ENCODE measurements at regions not wholly inside any gene's neighbourhood (a gene's known extent, or its start where the extent isn't known, plus 50 kb on each side); places are given as distances from the start of the nearest gene placed in this dataset.

- CTCF ChIA-PET, result no interaction called here
- Mint-ChIP-seq H3K27ac (ENCODE audit: unreplicated experiment) (no peak overlapping the region), H3K36me3 (ENCODE audit: insufficient read depth, unreplicated experiment) (no peaks in the 10 kb centered on the region), H3K4me1 (ENCODE audit: low read depth, unreplicated experiment) (no peaks in the 10 kb centered on the region), H3K9me3 (ENCODE audit: low read depth, unreplicated experiment) (peaks cover 10% of the 10 kb centered on the region), H3K4me3 (ENCODE audit: low read depth, unreplicated experiment) (no peak overlapping the region), H3K27me3 (ENCODE audit: unreplicated experiment) (no peaks in the 10 kb centered on the region)
- no TSS peak for BruUV-seq (replicated peaks)
- no peak for DNase-seq
- no peak for TF ChIP-seq CTCF (IDR thresholded peaks at IDR 0.05; ENCODE audit: unreplicated experiment)
- intact Hi-C loops (cut with micrococcal nuclease; ENCODE audit: unreplicated experiment), result no loop called here
These were observed 1614.6 kb downstream of the PCDH7 start for GRCh38 chr4:32334759-32335158.

DNA sequence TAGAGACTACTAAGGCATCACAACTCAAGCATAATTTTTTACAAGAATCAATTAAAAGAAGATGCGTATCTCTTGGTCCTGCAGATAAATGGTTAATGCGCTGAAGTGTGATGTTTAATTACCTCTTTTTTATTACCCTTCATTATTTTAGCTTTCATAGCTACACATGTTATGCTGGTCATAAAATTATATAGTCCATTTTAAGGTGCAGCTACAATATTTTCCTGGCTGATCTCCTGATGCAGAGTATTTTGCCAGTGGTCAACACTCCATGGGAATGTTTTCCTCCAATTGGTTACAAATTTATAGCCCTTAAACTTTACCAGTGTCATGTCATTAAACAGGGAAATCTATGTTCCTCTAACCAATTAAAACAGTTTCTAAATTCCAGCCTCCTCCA lies 1617.2 kb downstream of the PCDH7 start:
- no peak for TF ChIP-seq CTCF (IDR thresholded peaks at IDR 0.05; ENCODE audit: unreplicated experiment)
- intact Hi-C loops (cut with micrococcal nuclease; ENCODE audit: unreplicated experiment), result no loop called here
- DNase-seq, result no peak
- Mint-ChIP-seq H3K4me3 (ENCODE audit: low read depth, unreplicated experiment) (no peak overlapping the region), H3K36me3 (ENCODE audit: insufficient read depth, unreplicated experiment) (no peaks in the 10 kb centered on the region), H3K9me3 (ENCODE audit: low read depth, unreplicated experiment) (peaks cover 12% of the 10 kb centered on the region), H3K4me1 (ENCODE audit: low read depth, unreplicated experiment) (no peaks in the 10 kb centered on the region), H3K27ac (ENCODE audit: unreplicated experiment) (no peak overlapping the region), H3K27me3 (ENCODE audit: unreplicated experiment) (no peaks in the 10 kb centered on the region)
- CTCF ChIA-PET, result no interaction called here
- no TSS peak for BruUV-seq (replicated peaks)

GRCh38 chr4:32340591-32340990 lies 1620.4 kb downstream of the PCDH7 start:
- no peaks in the 10 kb centered on the region for H3K4me1 Mint-ChIP-seq (ENCODE audit: low read depth, unreplicated experiment)
- peaks cover 7% of the 10 kb centered on the region for H3K9me3 Mint-ChIP-seq (ENCODE audit: low read depth, unreplicated experiment)
- H3K27ac Mint-ChIP-seq (ENCODE audit: unreplicated experiment), result no peak overlapping the region
- no peak overlapping the region for H3K4me3 Mint-ChIP-seq (ENCODE audit: low read depth, unreplicated experiment)
- H3K27me3 Mint-ChIP-seq (ENCODE audit: unreplicated experiment), result no peaks in the 10 kb centered on the region
- TF ChIP-seq CTCF (IDR thresholded peaks at IDR 0.05; ENCODE audit: unreplicated experiment), result no peak
- no peaks in the 10 kb centered on the region for H3K36me3 Mint-ChIP-seq (ENCODE audit: insufficient read depth, unreplicated experiment)
- CTCF ChIA-PET, result no interaction called here
- DNase-seq, result no peak
- intact Hi-C loops (cut with micrococcal nuclease; ENCODE audit: unreplicated experiment), result no loop called here
- BruUV-seq (replicated peaks), result no TSS peak

GRCh38 chr4:32341342-32341741 lies 1621.2 kb downstream of the PCDH7 start:
- peaks cover 4% of the 10 kb centered on the region for H3K9me3 Mint-ChIP-seq (ENCODE audit: low read depth, unreplicated experiment)
- BruUV-seq (replicated peaks), result no TSS peak
- H3K27me3 Mint-ChIP-seq (ENCODE audit: unreplicated experiment), result no peaks in the 10 kb centered on the region
- DNase-seq, result no peak
- no peak overlapping the region for H3K4me3 Mint-ChIP-seq (ENCODE audit: low read depth, unreplicated experiment)
- intact Hi-C loops (cut with micrococcal nuclease; ENCODE audit: unreplicated experiment), result no loop called here
- no peaks in the 10 kb centered on the region for H3K36me3 Mint-ChIP-seq (ENCODE audit: insufficient read depth, unreplicated experiment)
- CTCF ChIA-PET, result no interaction called here
- H3K4me1 Mint-ChIP-seq (ENCODE audit: low read depth, unreplicated experiment), result no peaks in the 10 kb centered on the region
- H3K27ac Mint-ChIP-seq (ENCODE audit: unreplicated experiment), result no peak overlapping the region
- TF ChIP-seq CTCF (IDR thresholded peaks at IDR 0.05; ENCODE audit: unreplicated experiment), result no peak

DNA sequence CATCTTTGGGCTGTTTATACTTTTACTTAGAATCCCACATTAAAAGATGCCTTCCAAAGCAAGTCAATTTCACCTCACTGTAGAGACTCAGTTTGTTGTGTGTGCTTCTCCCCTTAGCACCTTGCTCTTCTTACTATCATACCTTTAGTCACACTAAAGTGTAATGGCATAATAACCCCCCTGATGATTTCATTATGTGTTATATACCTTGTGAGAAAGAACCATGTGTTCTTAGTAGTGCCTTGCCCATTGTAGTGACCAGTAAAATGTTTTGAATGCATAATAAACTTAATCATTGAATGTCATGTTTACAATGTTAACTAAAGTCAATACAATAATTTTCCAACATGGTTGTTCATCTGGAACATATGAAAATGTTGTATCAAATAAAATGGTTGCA lies 1621.9 kb downstream of the PCDH7 start:
- intact Hi-C loops (cut with micrococcal nuclease; ENCODE audit: unreplicated experiment), result no loop called here

More for the DNA sequence above, 1621.9 kb downstream of the PCDH7 start:
- no peak for TF ChIP-seq CTCF (IDR thresholded peaks at IDR 0.05; ENCODE audit: unreplicated experiment)
- Mint-ChIP-seq H3K27ac (ENCODE audit: unreplicated experiment) (no peak overlapping the region), H3K27me3 (ENCODE audit: unreplicated experiment) (no peaks in the 10 kb centered on the region), H3K4me1 (ENCODE audit: low read depth, unreplicated experiment) (no peaks in the 10 kb centered on the region), H3K4me3 (ENCODE audit: low read depth, unreplicated experiment) (no peak overlapping the region), H3K36me3 (ENCODE audit: insufficient read depth, unreplicated experiment) (no peaks in the 10 kb centered on the region), H3K9me3 (ENCODE audit: low read depth, unreplicated experiment) (peaks cover 4% of the 10 kb centered on the region)
- no TSS peak for BruUV-seq (replicated peaks)
- CTCF ChIA-PET, result no interaction called here
- no peak for DNase-seq

Data from Calu3 (cell line).